NB4 (cell line): ENCODE measurements at regions not wholly inside any gene's neighbourhood (a gene's known extent, or its start where the extent isn't known, plus 50 kb on each side); places are given as distances from the start of the nearest gene placed in this dataset.

Source experiments
- CTCF ChIP-seq: IDR thresholded peaks from one replicate; pipeline ENCODE4 v1.5.1; 2012; ENCODE audit warnings: low read depth, low read length
- MAX ChIP-seq: IDR thresholded peaks from 2 replicates; pipeline ENCODE4 v1.6.1; 2011; ENCODE audit warnings: low read depth, low read length
- MYC ChIP-seq: IDR thresholded peaks from 2 replicates; pipeline ENCODE4 v1.6.1; 2011; ENCODE audit warnings: low read depth, low read length
- POLR2A ChIP-seq: IDR thresholded peaks from 2 replicates; pipeline ENCODE4 v1.6.1; 2011; ENCODE audit warnings: mild to moderate bottlenecking; ENCODE audit not compliant: insufficient read length; ENCODE audit errors: extremely low read depth

GRCh38 chr14:101101456-101102056, 198.0 kb upstream of the RTL1 start:
- no peak for TF ChIP-seq CTCF
- no peak for TF ChIP-seq MAX
- TF ChIP-seq POLR2A, result no peak
- no peak for TF ChIP-seq MYC
